GM23338 (cell line): ENCODE measurements at regions not wholly inside any gene's neighbourhood (a gene's known extent, or its start where the extent isn't known, plus 50 kb on each side); places are given as distances from the start of the nearest gene placed in this dataset.

Experiments used
- ATAC-seq: fragments of 200-7000 bp; cut with Tn5 transposase; 3 replicates; pipeline ENCODE4 v1.9.1; 2020
- DNase-seq: peaks from one replicate; pipeline ENCODE4 v3.0.0-alpha.2; 2015; ENCODE audit warnings: low spot score
- H2AFZ ChIP-seq: fragments of 200-600 bp; sonication (generic); 2 replicates; pipeline ENCODE4 v1.8.0; 2016; ENCODE audit warnings: antibody characterized with exemption, mild to moderate bottlenecking, moderate library complexity
- H3F3A ChIP-seq: fragments of 200-600 bp; sonication (generic); replicated peaks from 2 replicates; pipeline ENCODE4 v1.8.0; 2017; ENCODE audit warnings: antibody characterized with exemption, mixed run types, low read depth
- H3K27ac ChIP-seq: fragments of 200-600 bp; sonication (generic); 2 replicates; pipeline ENCODE4 v1.6.1; 2016; ENCODE audit warnings: low read depth
- H3K27me3 ChIP-seq: fragments of 200-600 bp; sonication (generic); 2 replicates; pipeline ENCODE4 v1.8.0; 2016; ENCODE audit warnings: mild to moderate bottlenecking, mixed run types, moderate library complexity; ENCODE audit not compliant: insufficient read depth
- H3K36me3 ChIP-seq: fragments of 200-600 bp; sonication (generic); 2 replicates; pipeline ENCODE4 v1.8.0; 2016; ENCODE audit warnings: mild to moderate bottlenecking; ENCODE audit not compliant: insufficient read depth
- H3K4me1 ChIP-seq: fragments of 200-600 bp; sonication (generic); 2 replicates; pipeline ENCODE4 v1.8.0; 2016; ENCODE audit warnings: mild to moderate bottlenecking, moderate library complexity; ENCODE audit not compliant: insufficient read depth
- H3K4me2 ChIP-seq: fragments of 200-600 bp; sonication (generic); 2 replicates; pipeline ENCODE4 v1.7.1; 2017; ENCODE audit warnings: mixed run types
- H3K4me3 ChIP-seq: fragments of 200-600 bp; sonication (generic); 2 replicates; pipeline ENCODE4 v1.6.1; 2016; ENCODE audit warnings: mixed run types
- H3K79me2 ChIP-seq: fragments of 200-600 bp; sonication (generic); replicated peaks from 2 replicates; pipeline ENCODE4 v1.8.0; 2017; ENCODE audit warnings: mild to moderate bottlenecking; ENCODE audit not compliant: insufficient read depth
- H3K9me2 ChIP-seq: fragments of 200-600 bp; sonication (generic); 2 replicates; pipeline ENCODE4 v1.8.0; 2017; ENCODE audit not compliant: insufficient read depth
- H4K20me1 ChIP-seq: fragments of 200-600 bp; sonication (generic); replicated peaks from 2 replicates; pipeline ENCODE4 v1.8.0; 2017; ENCODE audit warnings: mild to moderate bottlenecking; ENCODE audit not compliant: insufficient read depth
- H3K27ac Mint-ChIP-seq: 2 replicates; pipeline ENCODE4 v1.8.0; 2020; ENCODE audit warnings: inconsistent platforms, mild to moderate bottlenecking, moderate library complexity, mixed read lengths
- H3K27me3 Mint-ChIP-seq: 3 replicates; pipeline ENCODE4 v1.8.0; 2022; ENCODE audit warnings: low read depth, mild to moderate bottlenecking, moderate library complexity, mixed read lengths, inconsistent platforms; ENCODE audit not compliant: insufficient read depth, poor library complexity
- H3K36me3 Mint-ChIP-seq: 3 replicates; pipeline ENCODE4 v1.8.0; 2021; ENCODE audit warnings: low read depth, mild to moderate bottlenecking, inconsistent platforms, moderate library complexity, mixed read lengths
- H3K4me1 Mint-ChIP-seq: 3 replicates; pipeline ENCODE4 v1.8.0; 2020; ENCODE audit warnings: mild to moderate bottlenecking, inconsistent platforms, mixed read lengths
- H3K4me3 Mint-ChIP-seq: 3 replicates; pipeline ENCODE4 v1.8.0; 2021; ENCODE audit warnings: moderate library complexity, mild to moderate bottlenecking, inconsistent platforms, mixed read lengths
- H3K9me3 Mint-ChIP-seq: 3 replicates; pipeline ENCODE4 v1.8.0; 2020; ENCODE audit warnings: moderate library complexity, mild to moderate bottlenecking, inconsistent platforms, mixed read lengths
- CREB1 ChIP-seq: fragments of 250-450 bp; sonication (Bioruptor Pico); IDR thresholded peaks from 2 replicates; pipeline ENCODE4 v1.5.0; 2020; ENCODE audit warnings: low read depth, mild to moderate bottlenecking, moderate library complexity
- EZH2 ChIP-seq: fragments of 200-600 bp; sonication (generic); IDR thresholded peaks from one replicate; pipeline ENCODE4 v1.8.0; 2017; ENCODE audit warnings: antibody characterized with exemption, mild to moderate bottlenecking, low read depth; ENCODE audit not compliant: unreplicated experiment
- EZH2phosphoT487 ChIP-seq: fragments of 200-600 bp; sonication (generic); IDR thresholded peaks from one replicate; pipeline ENCODE4 v1.8.1; 2018; ENCODE audit warnings: antibody characterized with exemption; ENCODE audit not compliant: unreplicated experiment
- JUNB ChIP-seq: IDR thresholded peaks from one replicate; pipeline ENCODE4 v1.6.1; 2016; ENCODE audit warnings: antibody characterized with exemption; ENCODE audit not compliant: unreplicated experiment
- NANOG ChIP-seq: IDR thresholded peaks from 2 replicates; pipeline ENCODE4 v1.6.1; 2016; ENCODE audit warnings: antibody characterized with exemption, borderline replicate concordance
- POLR2AphosphoS5 ChIP-seq: IDR thresholded peaks from 2 replicates; pipeline ENCODE4 v1.6.1; 2016; ENCODE audit warnings: antibody characterized with exemption, low read depth
- STAT1 ChIP-seq: IDR thresholded peaks from one replicate; pipeline ENCODE4 v1.6.1; 2016; ENCODE audit warnings: antibody characterized with exemption; ENCODE audit not compliant: unreplicated experiment
- ZNF114 ChIP-seq: fragments of 250-450 bp; sonication (Bioruptor Pico); IDR thresholded peaks from 2 replicates; pipeline ENCODE4 v1.5.0; 2020; ENCODE audit warnings: mild to moderate bottlenecking, moderate library complexity
- ZNF331 ChIP-seq: fragments of 250-450 bp; sonication (Bioruptor Pico); IDR thresholded peaks from 2 replicates; pipeline ENCODE4 v1.5.0; 2020; ENCODE audit warnings: low read depth, mild to moderate bottlenecking, moderate library complexity
- TF ChIP-seq, protein P1 (sequence below): fragments of 250-450 bp; sonication (Bioruptor Pico); IDR thresholded peaks from 2 replicates; pipeline ENCODE4 v1.5.0; 2020; ENCODE audit warnings: mild to moderate bottlenecking, moderate library complexity

DNA sequence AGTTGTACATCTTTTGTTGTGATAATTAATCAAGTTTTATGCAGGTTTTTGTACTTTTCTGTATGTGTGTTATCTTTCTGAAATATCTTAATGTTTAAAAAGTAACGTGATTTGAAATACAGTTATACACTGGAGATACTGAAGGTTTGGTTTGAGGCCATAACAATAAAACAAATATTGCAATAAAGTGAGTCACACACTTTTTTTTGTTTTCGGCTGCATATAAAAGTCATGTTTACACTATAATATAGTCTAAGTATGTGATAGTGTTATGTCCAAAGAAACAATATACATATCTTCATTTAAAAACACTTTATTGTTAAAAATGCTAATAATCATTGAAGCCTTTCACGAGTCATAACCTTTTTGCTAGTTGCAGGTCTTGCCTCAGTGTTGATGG is 473.1 kb upstream of the GJE1 start (continued):
- TF ChIP-seq, protein P1, sequence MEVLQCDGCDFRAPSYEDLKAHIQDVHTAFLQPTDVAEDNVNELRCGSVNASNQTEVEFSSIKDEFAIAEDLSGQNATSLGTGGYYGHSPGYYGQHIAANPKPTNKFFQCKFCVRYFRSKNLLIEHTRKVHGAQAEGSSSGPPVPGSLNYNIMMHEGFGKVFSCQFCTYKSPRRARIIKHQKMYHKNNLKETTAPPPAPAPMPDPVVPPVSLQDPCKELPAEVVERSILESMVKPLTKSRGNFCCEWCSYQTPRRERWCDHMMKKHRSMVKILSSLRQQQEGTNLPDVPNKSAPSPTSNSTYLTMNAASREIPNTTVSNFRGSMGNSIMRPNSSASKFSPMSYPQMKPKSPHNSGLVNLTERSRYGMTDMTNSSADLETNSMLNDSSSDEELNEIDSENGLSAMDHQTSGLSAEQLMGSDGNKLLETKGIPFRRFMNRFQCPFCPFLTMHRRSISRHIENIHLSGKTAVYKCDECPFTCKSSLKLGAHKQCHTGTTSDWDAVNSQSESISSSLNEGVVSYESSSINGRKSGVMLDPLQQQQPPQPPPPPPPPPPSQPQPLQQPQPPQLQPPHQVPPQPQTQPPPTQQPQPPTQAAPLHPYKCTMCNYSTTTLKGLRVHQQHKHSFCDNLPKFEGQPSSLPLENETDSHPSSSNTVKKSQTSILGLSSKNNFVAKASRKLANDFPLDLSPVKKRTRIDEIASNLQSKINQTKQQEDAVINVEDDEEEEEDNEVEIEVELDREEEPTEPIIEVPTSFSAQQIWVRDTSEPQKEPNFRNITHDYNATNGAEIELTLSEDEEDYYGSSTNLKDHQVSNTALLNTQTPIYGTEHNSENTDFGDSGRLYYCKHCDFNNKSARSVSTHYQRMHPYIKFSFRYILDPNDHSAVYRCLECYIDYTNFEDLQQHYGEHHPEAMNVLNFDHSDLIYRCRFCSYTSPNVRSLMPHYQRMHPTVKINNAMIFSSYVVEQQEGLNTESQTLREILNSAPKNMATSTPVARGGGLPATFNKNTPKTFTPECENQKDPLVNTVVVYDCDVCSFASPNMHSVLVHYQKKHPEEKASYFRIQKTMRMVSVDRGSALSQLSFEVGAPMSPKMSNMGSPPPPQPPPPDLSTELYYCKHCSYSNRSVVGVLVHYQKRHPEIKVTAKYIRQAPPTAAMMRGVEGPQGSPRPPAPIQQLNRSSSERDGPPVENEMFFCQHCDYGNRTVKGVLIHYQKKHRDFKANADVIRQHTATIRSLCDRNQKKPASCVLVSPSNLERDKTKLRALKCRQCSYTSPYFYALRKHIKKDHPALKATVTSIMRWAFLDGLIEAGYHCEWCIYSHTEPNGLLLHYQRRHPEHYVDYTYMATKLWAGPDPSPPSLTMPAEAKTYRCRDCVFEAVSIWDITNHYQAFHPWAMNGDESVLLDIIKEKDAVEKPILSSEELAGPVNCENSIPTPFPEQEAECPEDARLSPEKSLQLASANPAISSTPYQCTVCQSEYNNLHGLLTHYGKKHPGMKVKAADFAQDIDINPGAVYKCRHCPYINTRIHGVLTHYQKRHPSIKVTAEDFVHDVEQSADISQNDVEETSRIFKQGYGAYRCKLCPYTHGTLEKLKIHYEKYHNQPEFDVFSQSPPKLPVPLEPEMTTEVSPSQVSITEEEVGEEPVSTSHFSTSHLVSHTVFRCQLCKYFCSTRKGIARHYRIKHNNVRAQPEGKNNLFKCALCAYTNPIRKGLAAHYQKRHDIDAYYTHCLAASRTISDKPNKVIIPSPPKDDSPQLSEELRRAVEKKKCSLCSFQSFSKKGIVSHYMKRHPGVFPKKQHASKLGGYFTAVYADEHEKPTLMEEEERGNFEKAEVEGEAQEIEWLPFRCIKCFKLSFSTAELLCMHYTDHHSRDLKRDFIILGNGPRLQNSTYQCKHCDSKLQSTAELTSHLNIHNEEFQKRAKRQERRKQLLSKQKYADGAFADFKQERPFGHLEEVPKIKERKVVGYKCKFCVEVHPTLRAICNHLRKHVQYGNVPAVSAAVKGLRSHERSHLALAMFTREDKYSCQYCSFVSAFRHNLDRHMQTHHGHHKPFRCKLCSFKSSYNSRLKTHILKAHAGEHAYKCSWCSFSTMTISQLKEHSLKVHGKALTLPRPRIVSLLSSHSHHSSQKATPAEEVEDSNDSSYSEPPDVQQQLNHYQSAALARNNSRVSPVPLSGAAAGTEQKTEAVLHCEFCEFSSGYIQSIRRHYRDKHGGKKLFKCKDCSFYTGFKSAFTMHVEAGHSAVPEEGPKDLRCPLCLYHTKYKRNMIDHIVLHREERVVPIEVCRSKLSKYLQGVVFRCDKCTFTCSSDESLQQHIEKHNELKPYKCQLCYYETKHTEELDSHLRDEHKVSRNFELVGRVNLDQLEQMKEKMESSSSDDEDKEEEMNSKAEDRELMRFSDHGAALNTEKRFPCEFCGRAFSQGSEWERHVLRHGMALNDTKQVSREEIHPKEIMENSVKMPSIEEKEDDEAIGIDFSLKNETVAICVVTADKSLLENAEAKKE (CRISPR knock-in tag): no peak
- TF ChIP-seq ZNF331 (CRISPR knock-in tag) (no peak), ZNF114 (no peak), EZH2 (no peak), CREB1 (CRISPR knock-in tag) (no peak), JUNB (no peak), STAT1 (no peak)

DNA sequence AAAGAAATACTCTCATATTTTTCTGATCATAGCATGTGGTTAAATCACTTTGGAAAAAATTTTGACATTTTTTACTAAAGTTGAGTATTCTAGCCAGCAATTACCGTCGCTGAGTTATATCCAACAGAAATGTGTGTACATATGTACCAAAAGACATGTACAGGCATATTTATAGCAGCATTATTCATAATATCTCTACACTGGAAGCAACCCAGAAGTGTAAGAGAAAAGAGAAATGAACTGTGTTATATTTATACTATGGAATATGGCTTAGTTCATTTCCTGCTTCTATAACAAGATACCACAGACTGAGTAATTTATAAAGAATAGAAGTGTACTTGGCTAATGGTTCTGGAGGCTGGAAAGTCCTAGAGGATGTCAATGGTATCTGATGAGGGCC is 474.0 kb upstream of the GJE1 start:
- Histone ChIP-seq H3K9me2 (0 out of 2 replicates have a peak, but pooled peaks cover 3% of the 10 kb centered on the region), H4K20me1 (no peaks in the 10 kb centered on the region), H3K27ac (no peak overlapping the region), H3K27me3 (no peaks in the 10 kb centered on the region), H3K79me2 (no peaks in the 10 kb centered on the region), H3K4me2 (no peak overlapping the region), H2AFZ (no peak overlapping the region), H3K4me1 (no peaks in the 10 kb centered on the region), H3F3A (no peaks in the 10 kb centered on the region), H3K4me3 (no peak overlapping the region), H3K36me3 (no peaks in the 10 kb centered on the region)
- H3K36me3 Mint-ChIP-seq: no peaks in the 10 kb centered on the region
- no peak overlapping the region for H3K4me3 Mint-ChIP-seq
- no peak for DNase-seq
- H3K9me3 Mint-ChIP-seq: peaks cover 2% of the 10 kb centered on the region; the same call in 2 of the 3 replicates
- peaks cover 1% of the 10 kb centered on the region for H3K27me3 Mint-ChIP-seq
- no peak overlapping the region for H3K27ac Mint-ChIP-seq
- no peaks in the 10 kb centered on the region; the same call in 2 of the 3 replicates for H3K4me1 Mint-ChIP-seq
- no peak for ATAC-seq
- TF ChIP-seq, protein P1 (CRISPR knock-in tag): no peak
- TF ChIP-seq CREB1 (CRISPR knock-in tag) (no peak), EZH2phosphoT487 (no peak), NANOG (no peak), ZNF331 (CRISPR knock-in tag) (no peak), STAT1 (no peak), POLR2AphosphoS5 (no peak), JUNB (no peak)
